ENCODE measurements at regions not wholly inside any gene's neighbourhood (a gene's known extent, or its start where the extent isn't known, plus 50 kb on each side); places are given as distances from the start of the nearest gene placed in this dataset.

- DNase-seq (ENCODE audit: low spot score in 2 of 2), result no peak
- Histone ChIP-seq H3K9me3 (no peaks in the 10 kb centered on the region), H3K4me1 (no peaks in the 10 kb centered on the region), H3K36me3 (no peaks in the 10 kb centered on the region), H3K27me3 (no peaks in the 10 kb centered on the region), H3K27ac (no peak overlapping the region), H3K4me3 (no peak overlapping the region)
- TF ChIP-seq POLR2A (IDR thresholded peaks at IDR 0.05) (no peak), EP300 (IDR thresholded peaks at IDR 0.05) (no peak), CTCF (IDR thresholded peaks at IDR 0.05) (no peak)
- WGBS, 2 donors, result 64 to 67% methylated on average over 6 of the region's 6 CpGs
Observed at GRCh38 chr11:19539861-19540260, 172.8 kb upstream of the NAV2 start.

DNA sequence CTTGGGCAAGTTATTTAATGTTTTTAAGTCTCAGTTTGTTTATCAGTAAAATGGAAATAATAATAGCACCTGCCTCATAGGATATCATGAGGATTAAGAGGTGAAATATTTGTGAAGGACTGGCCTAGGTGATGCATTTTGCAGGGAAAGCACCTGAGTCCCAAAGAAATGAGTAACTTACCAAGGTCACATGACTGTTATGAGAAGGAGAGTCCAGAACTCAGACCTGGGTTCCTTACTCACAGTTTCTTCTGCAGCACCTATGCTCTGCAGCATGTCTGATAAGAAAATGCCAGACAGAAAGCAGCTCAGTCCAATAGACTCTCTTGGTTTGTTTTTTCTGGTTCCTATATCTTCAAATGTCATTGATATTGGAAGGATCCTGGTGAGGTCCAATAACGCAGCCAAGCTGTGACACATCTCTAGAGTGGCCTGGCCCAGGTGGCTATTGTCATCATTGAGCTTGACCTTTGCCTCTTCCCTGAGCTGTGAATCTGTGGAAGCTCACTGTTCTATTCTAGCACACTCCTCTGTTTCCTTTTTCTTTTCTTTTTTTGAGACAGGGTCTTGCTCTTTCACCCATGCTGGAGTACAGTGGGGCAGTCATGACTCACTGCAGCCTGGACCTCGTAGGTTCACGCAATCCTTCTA lies 174.7 kb upstream of the NAV2 start:
- Histone ChIP-seq H3K27ac (no peak overlapping the region), H3K27me3 (no peaks in the 10 kb centered on the region), H3K9me3 (no peaks in the 10 kb centered on the region), H3K4me3 (no peak overlapping the region), H3K36me3 (no peaks in the 10 kb centered on the region), H3K4me1 (no peaks in the 10 kb centered on the region)
- DNase-seq (ENCODE audit: low spot score in 2 of 2), result no peak
- 76 to 84% methylated on average over 3 of the region's 3 CpGs for WGBS, 2 donors
- TF ChIP-seq EP300 (IDR thresholded peaks at IDR 0.05), result no peak
- no peak for TF ChIP-seq POLR2A (IDR thresholded peaks at IDR 0.05)
- no peak for TF ChIP-seq CTCF (IDR thresholded peaks at IDR 0.05)

DNA sequence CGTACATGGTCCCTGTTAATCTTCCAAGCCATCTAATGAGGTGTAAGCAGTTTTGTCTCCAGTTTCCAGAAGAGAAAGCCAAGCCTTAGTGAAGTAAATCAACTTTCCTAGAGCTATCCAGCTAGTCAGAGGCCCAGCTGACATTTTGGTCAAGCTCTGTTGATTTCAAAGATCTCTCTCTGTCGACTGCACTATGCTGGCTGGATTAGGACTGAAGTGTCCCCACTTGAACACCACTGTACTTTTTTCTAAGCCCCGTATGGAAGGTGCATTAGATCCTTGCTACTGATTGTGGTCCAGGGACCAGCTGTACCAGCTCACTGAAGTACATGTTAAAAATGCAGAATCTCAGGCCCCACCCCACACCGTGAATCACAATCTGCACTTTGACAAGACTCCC lies 176.5 kb upstream of the NAV2 start:
- WGBS, 2 donors, result 70 to 75% methylated on average over 4 of the region's 4 CpGs
- Histone ChIP-seq H3K4me1 (no peaks in the 10 kb centered on the region), H3K4me3 (no peak overlapping the region), H3K36me3 (no peaks in the 10 kb centered on the region), H3K27me3 (no peaks in the 10 kb centered on the region), H3K9me3 (no peaks in the 10 kb centered on the region), H3K27ac (no peak overlapping the region)
- TF ChIP-seq POLR2A (IDR thresholded peaks at IDR 0.05), result no peak
- TF ChIP-seq CTCF (IDR thresholded peaks at IDR 0.05), result no peak
- TF ChIP-seq EP300 (IDR thresholded peaks at IDR 0.05), result no peak
- DNase-seq (ENCODE audit: low spot score in 2 of 2), result no peak

DNA sequence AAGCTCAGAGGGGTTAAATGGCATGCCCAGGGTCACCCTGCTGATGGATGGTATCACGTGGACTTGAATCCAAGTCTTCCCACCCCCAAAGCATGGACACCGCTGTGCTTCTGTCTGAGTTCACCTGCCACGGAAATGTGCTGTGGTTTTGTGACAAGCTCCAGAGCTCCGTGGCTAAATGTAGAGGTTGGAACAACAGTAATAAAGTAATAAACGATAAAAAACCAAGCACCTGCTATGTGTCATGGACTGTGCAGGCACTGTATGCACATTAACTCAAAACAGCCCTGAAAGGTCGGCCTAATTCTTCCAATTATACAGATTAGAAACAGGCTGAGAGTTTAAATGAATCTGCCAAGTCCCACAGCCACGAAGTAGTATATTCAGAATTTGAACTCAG lies 182.1 kb upstream of the NAV2 start:
- H3K27ac ChIP-seq, result no peak overlapping the region
- H3K4me1 ChIP-seq, result peaks cover 0 to 7% (median 0%) of the 10 kb centered on the region in 4 donors
- H3K9me3 ChIP-seq, result no peaks in the 10 kb centered on the region
- DNase-seq (ENCODE audit: low spot score in 2 of 2), result no peak
- no peaks in the 10 kb centered on the region for H3K27me3 ChIP-seq
- H3K36me3 ChIP-seq, result no peaks in the 10 kb centered on the region
- 79 to 84% methylated on average over 7 of the region's 7 CpGs for WGBS, 2 donors
- no peak for TF ChIP-seq POLR2A (IDR thresholded peaks at IDR 0.05)
- TF ChIP-seq CTCF (IDR thresholded peaks at IDR 0.05), result no peak
- no peak for TF ChIP-seq EP300 (IDR thresholded peaks at IDR 0.05)
- no peak overlapping the region for H3K4me3 ChIP-seq

DNA sequence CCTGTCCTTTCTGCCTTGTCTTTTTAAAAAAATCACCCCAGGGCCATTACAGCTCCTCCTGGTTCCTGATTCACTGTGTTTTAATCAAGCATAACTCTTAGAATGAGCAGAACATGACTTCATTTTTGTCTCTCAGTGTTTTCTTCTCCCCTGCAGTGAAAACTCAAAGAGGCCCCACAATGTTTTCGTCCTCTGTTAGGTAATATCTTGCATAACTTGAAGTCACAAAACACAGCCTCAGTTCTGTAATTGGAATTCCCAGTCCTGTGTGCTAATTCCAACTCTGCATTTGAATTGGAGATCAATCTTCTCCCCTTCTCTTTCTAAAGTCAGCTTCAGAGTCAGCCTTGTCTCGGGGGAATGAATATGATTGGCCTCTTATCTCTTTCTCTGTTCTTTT lies 186.5 kb upstream of the NAV2 start:
- H3K36me3 ChIP-seq, result no peaks in the 10 kb centered on the region
- H3K4me1 ChIP-seq, result peaks cover 0 to 7% (median 0%) of the 10 kb centered on the region in 4 donors
- no peak overlapping the region for H3K4me3 ChIP-seq
- H3K27me3 ChIP-seq, result no peaks in the 10 kb centered on the region
- H3K27ac ChIP-seq, result no peak overlapping the region
- DNase-seq (ENCODE audit: low spot score in 2 of 2), result no peak
- no peak for TF ChIP-seq CTCF (IDR thresholded peaks at IDR 0.05)
- no peak for TF ChIP-seq EP300 (IDR thresholded peaks at IDR 0.05)
- no peak for TF ChIP-seq POLR2A (IDR thresholded peaks at IDR 0.05)
- H3K9me3 ChIP-seq, result no peaks in the 10 kb centered on the region
- 83 to 92% methylated on average over 2 of the region's 2 CpGs for WGBS, 2 donors
